Upper lobe of right lung (tissue), 1 donor: ENCODE measurements at regions not wholly inside any gene's neighbourhood (a gene's known extent, or its start where the extent isn't known, plus 50 kb on each side); places are given as distances from the start of the nearest gene placed in this dataset.

Experiments used
- ATAC-seq: fragments of 200-7000 bp; cut with Tn5 transposase; one replicate; pipeline ENCODE4 v1.9.1; 2020; ENCODE audit warnings: mild to moderate bottlenecking, moderate library complexity
- DNase-seq: peaks from one replicate; pipeline ENCODE4 v3.0.0-alpha.2; 2020
- H3K27ac ChIP-seq: fragments of 200-600 bp; one replicate; pipeline ENCODE4 v1.8.0; 2022
- H3K27me3 ChIP-seq: fragments of 200-600 bp; one replicate; pipeline ENCODE4 v1.8.0; 2022; ENCODE audit warnings: mild to moderate bottlenecking
- H3K36me3 ChIP-seq: fragments of 200-600 bp; one replicate; pipeline ENCODE4 v1.8.0; 2022
- H3K4me1 ChIP-seq: fragments of 200-600 bp; one replicate; pipeline ENCODE4 v1.8.0; 2022
- H3K4me3 ChIP-seq: fragments of 200-600 bp; one replicate; pipeline ENCODE4 v1.8.0; 2022; ENCODE audit warnings: mild to moderate bottlenecking
- H3K9me3 ChIP-seq: fragments of 200-600 bp; one replicate; pipeline ENCODE4 v1.8.0; 2022
- CTCF ChIP-seq: fragments of 200-600 bp; IDR thresholded peaks from one replicate; pipeline ENCODE4 v1.8.0; 2022; ENCODE audit warnings: antibody characterized with exemption
- intact Hi-C: fragments of 100-400 bp; cut with DNase I; formaldehyde crosslinking; loops from one replicate; pipeline ENCODE4 v1.11.0; 2022
- donor health status: DM: no; HTN: yes; CAD: no; lungs with severe emphysema.

GRCh38 chr13:32947411-32948276, 68.6 kb upstream of the KL start:
- H3K27ac ChIP-seq, result no peak overlapping the region
- no peaks in the 10 kb centered on the region for H3K9me3 ChIP-seq
- H3K27me3 ChIP-seq, result no peaks in the 10 kb centered on the region
- H3K36me3 ChIP-seq, result no peaks in the 10 kb centered on the region
- H3K4me3 ChIP-seq, result no peak overlapping the region
- intact Hi-C loops, result no loop called here
- H3K4me1 ChIP-seq, result no peaks in the 10 kb centered on the region
- ATAC-seq (no peak), DNase-seq (no peak)
- no peak for TF ChIP-seq CTCF

GRCh38 chr13:32949820-32950219, 66.4 kb upstream of the KL start:
- TF ChIP-seq CTCF, result no peak
- DNase-seq (no peak), ATAC-seq (no peak)
- Histone ChIP-seq H3K27me3 (no peaks in the 10 kb centered on the region), H3K36me3 (no peaks in the 10 kb centered on the region), H3K4me3 (no peak overlapping the region), H3K9me3 (no peaks in the 10 kb centered on the region), H3K27ac (no peak overlapping the region), H3K4me1 (no peaks in the 10 kb centered on the region)
- intact Hi-C loops, result no loop called here

GRCh38 chr13:32951580-32951979, 64.6 kb upstream of the KL start:
- no peak for DNase-seq
- H3K9me3 ChIP-seq, result no peaks in the 10 kb centered on the region
- no peak for ATAC-seq
- H3K36me3 ChIP-seq, result no peaks in the 10 kb centered on the region
- intact Hi-C loops, result no loop called here
- H3K27ac ChIP-seq, result no peak overlapping the region
- H3K27me3 ChIP-seq, result no peaks in the 10 kb centered on the region
- H3K4me3 ChIP-seq, result no peak overlapping the region
- no peak for TF ChIP-seq CTCF
- H3K4me1 ChIP-seq, result no peaks in the 10 kb centered on the region

GRCh38 chr13:32955881-32956594, 60.2 kb upstream of the KL start:
- H3K4me3 ChIP-seq, result no peak overlapping the region

GRCh38 chr13:32956595-32956933, 59.7 kb upstream of the KL start:
- ATAC-seq, result no peak
- H3K36me3 ChIP-seq, result no peaks in the 10 kb centered on the region
- H3K27ac ChIP-seq, result no peak overlapping the region
- intact Hi-C loops, result no loop called here
- H3K4me3 ChIP-seq, result no peak overlapping the region
- H3K9me3 ChIP-seq, result no peaks in the 10 kb centered on the region
- no peak for TF ChIP-seq CTCF
- no peak for DNase-seq
- H3K4me1 ChIP-seq, result no peaks in the 10 kb centered on the region
- H3K27me3 ChIP-seq, result no peaks in the 10 kb centered on the region

More at GRCh38 chr13:32955881-32956594, 60.2 kb upstream of the KL start:
- Histone ChIP-seq H3K27ac (no peak overlapping the region), H3K4me1 (no peaks in the 10 kb centered on the region), H3K36me3 (no peaks in the 10 kb centered on the region), H3K27me3 (no peaks in the 10 kb centered on the region), H3K9me3 (no peaks in the 10 kb centered on the region)
- TF ChIP-seq CTCF, result no peak
- DNase-seq (no peak), ATAC-seq (no peak)
- intact Hi-C loops, result no loop called here
